ENCODE measurements at regions not wholly inside any gene's neighbourhood (a gene's known extent, or its start where the extent isn't known, plus 50 kb on each side); places are given as distances from the start of the nearest gene placed in this dataset.
"Not testable (repeated sequence)": the region's sequence is repeated elsewhere in the genome, so short reads cannot be mapped to it uniquely, and the experiment has no call there.

- DNase-seq, result no peak
Measured at GRCh38 chr14:97994020-97994531, 1196.9 kb downstream of the VRK1 start.

GRCh38 chr14:97995038-97995437, 1197.9 kb downstream of the VRK1 start:
- no peak for DNase-seq

- DNase-seq, result no peak
Measured at GRCh38 chr14:97995531-97995930, 1198.3 kb downstream of the VRK1 start.

GRCh38 chr14:98006008-98006407, 1208.8 kb downstream of the VRK1 start:
- no peak for DNase-seq

- DNase-seq, result no peak
Measured at GRCh38 chr14:98008381-98009113, 1211.4 kb downstream of the VRK1 start.

- DNase-seq, result not testable (repeated sequence)
Measured at GRCh38 chr14:98009177-98009576, 1212.0 kb downstream of the VRK1 start.

GRCh38 chr14:98010784-98011183, 1213.6 kb downstream of the VRK1 start:
- no peak for DNase-seq

GRCh38 chr14:98014851-98015615, 1217.9 kb downstream of the VRK1 start:
- no peak for DNase-seq

- DNase-seq, result no peak
Measured at GRCh38 chr14:98015921-98016320, 1218.7 kb downstream of the VRK1 start.

- no peak for DNase-seq
Measured at GRCh38 chr14:98018628-98019027, 1221.4 kb downstream of the VRK1 start.

GRCh38 chr14:98022541-98023520, 1225.6 kb downstream of the VRK1 start:
- DNase-seq, result no peak

- no peak for DNase-seq
Measured at GRCh38 chr14:98028162-98028561, 1231.0 kb downstream of the VRK1 start.

- no peak for DNase-seq
Measured at GRCh38 chr14:98035396-98035795, 1236.6 kb downstream of the BCL11B start.

- DNase-seq, result no peak
Measured at GRCh38 chr14:98037831-98038230, 1234.2 kb downstream of the BCL11B start.

- no peak for DNase-seq
Measured at GRCh38 chr14:98056946-98057345, 1215.1 kb downstream of the BCL11B start.

GRCh38 chr14:98059106-98059505, 1212.9 kb downstream of the BCL11B start:
- DNase-seq, result no peak

- DNase-seq, result no peak
Measured at GRCh38 chr14:98062083-98062482, 1209.9 kb downstream of the BCL11B start.

GRCh38 chr14:98069712-98070171, 1202.3 kb downstream of the BCL11B start:
- DNase-seq, result no peak

- DNase-seq, result no peak
Measured at GRCh38 chr14:98070536-98070935, 1201.5 kb downstream of the BCL11B start.

- DNase-seq, result no peak
Measured at GRCh38 chr14:98074111-98074510, 1197.9 kb downstream of the BCL11B start.

GRCh38 chr14:98077176-98077575, 1194.8 kb downstream of the BCL11B start:
- no peak for DNase-seq

- no peak for DNase-seq
Measured at GRCh38 chr14:98082833-98083232, 1189.2 kb downstream of the BCL11B start.

GRCh38 chr14:98085751-98086150, 1186.2 kb downstream of the BCL11B start:
- no peak for DNase-seq

Data from inflammatory macrophage treated with lipopolysaccharide for 1 hour (primary cell).